Fibroblast of gingiva (primary cell): ENCODE measurements at regions not wholly inside any gene's neighbourhood (a gene's known extent, or its start where the extent isn't known, plus 50 kb on each side); places are given as distances from the start of the nearest gene placed in this dataset.
"Not testable (repeated sequence)": the region's sequence is repeated elsewhere in the genome, so short reads cannot be mapped to it uniquely, and the experiment has no call there.

Experiments used
- DNase-seq: peaks from one replicate; pipeline ENCODE4 v3.0.0-alpha.2; 2011; ENCODE audit warnings: low read depth

- DNase-seq = no peak
These were observed 264.9 kb downstream of the TSN start for GRCh38 chr2:122020377-122020776.

DNA sequence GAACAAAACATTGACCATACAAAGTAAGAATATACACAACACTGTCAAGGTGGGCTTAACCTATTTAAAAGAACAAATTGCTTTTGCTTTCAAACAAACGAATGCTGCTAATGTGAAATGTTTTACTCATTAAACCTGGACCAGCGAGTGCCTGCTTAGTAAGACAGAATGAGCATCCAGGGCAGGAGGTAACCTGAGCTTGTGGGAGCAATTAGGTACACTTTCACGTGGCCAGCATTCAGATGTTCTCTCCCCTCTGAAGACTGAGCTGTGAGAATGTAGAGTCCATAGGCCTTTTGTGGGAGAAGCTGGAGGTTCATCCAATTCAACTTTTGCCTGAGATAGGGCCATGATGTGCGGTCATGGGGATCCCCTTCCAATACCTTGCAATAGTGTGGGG lies 266.5 kb downstream of the TSN start:
- DNase-seq = no peak

- no peak for DNase-seq
These were observed 267.1 kb downstream of the TSN start for GRCh38 chr2:122022531-122022930.

- DNase-seq = no peak
These were observed 267.8 kb downstream of the TSN start for GRCh38 chr2:122023059-122023864.

DNA sequence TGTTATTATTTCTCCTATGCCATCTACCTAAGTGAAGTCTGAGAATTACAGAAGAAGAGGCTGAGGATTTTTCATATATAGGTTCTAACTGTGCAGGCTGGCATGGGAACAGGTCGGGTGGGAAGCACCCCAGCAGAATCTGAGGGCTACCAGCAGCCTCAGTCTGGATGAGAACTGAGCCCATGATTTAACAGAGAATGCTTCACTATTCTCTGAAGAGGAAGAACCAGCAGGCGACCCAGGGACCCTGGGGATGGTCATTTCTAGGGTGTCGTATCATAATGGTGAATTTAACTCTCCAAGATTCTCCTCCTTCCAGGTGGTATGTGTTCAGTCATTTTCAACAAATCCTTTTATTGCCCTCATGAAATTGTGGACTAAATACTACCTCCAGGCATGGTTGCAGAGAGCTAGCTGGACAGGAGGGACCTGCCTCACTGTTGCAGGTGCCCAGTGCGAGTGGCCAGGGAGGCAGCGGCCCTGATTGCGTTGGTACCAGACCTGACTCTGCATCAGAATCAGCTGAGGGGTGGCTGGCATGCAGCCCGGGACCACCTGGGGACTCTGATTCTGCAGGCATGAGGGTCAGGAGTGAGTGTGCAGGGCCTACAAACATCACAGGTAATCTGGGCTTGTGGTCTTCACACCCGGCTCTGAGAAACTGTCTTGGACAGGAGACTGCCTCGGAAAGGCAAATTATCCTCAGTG lies 272.2 kb downstream of the TSN start:
- no peak for DNase-seq

DNA sequence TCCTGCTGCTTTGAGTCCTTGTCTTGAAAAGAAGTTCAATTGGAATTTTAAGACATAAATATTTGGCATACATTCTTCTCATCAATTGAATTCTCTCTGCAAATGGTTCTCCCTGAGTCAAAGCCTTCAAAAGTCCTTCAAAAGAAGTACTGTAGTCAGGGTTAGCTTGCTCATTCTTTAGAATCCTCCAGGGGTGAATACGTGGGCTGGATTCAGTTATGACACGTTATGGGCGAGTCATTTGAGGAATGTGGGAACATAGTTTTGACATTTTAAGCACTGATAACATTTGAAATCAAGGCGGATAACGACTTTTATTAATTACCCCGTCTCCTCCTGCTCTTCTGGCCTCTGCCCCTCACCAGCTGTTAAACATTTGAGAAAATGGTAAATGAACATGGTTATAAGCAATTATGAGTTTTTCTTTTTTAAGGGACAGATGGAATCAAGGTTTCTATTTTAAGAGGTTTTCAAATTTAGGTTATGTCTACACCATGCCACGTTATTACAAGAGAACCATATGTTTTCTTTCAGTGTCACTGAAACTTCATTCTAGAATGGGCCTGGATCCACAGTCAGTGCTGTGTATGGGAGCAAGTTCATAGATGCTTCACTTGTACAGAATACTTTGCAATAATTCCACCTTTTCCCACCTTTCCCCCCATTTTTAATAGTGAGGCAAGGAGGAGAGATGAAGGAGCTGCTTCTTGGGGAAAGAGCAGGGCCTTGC lies 273.1 kb downstream of the TSN start:
- no peak for DNase-seq

DNA sequence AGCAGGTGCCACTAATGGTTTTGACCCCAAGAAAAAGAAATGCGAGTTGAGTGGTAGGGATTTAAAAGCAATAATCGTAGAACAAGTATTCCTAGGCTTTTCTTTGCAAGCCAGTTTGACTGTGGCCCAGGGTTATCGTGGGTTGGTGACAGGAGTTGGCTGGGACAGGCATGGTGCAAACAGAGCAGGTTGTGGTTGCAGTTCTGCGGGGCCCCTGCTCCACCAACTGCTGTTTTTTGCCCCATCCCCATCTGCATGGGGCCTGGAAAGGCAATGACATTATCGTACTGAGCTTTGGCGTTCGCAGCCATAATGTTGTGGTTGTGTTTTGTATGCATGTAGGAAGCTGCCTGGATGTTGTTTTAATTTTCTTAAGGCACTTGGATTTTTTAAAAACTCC lies 274.0 kb downstream of the TSN start:
- DNase-seq = no peak

DNA sequence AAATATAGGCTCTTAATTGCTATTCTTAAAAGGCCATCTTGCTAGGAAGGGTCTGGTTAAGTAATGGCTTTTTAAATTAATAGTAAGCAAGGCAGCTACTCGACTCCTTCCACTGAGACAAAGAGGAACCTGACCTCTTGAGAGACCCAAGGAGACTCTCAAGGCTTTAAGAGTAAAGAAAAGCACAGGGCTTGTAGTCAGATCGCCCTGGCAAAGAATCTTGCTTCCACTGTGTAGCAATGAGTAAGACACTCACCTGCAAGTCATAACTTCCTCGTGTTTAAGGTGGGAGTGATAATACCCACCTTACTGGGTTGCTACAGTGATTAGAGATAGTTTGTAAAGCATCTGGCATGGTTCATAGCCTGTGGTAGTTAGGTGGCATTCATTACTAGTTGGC lies 274.5 kb downstream of the TSN start:
- no peak for DNase-seq

- no peak for DNase-seq
These were observed 276.3 kb downstream of the TSN start for GRCh38 chr2:122031544-122032263.

GRCh38 chr2:122032264-122032645 lies 276.8 kb downstream of the TSN start:
- no peak for DNase-seq

GRCh38 chr2:122033778-122034177 lies 278.3 kb downstream of the TSN start:
- DNase-seq = no peak

- no peak for DNase-seq
These were observed 278.9 kb downstream of the TSN start for GRCh38 chr2:122034344-122034743.

DNA sequence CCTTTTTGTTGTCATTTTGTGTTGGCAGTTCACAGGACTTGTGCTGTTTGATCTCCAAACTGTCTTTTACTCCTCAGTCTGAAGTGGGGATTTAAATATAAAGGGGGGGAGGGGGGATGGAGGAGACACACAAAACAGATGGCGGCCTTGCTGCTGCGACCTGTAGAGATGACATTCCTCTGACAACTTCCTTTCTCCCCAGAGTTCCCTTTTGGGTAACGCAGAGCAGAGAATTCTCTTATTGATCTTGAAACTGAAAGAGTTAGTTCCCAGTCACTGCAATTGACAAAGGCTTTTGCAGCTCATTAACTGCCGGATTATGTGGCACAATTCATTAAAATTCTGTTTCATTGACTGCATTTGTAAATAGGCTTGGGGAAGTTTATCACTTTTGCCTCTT lies 279.3 kb downstream of the TSN start:
- DNase-seq = no peak

GRCh38 chr2:122038816-122039215 lies 283.4 kb downstream of the TSN start:
- not testable (repeated sequence) for DNase-seq

- no peak for DNase-seq
These were observed 286.0 kb downstream of the TSN start for GRCh38 chr2:122041455-122041854.

DNA sequence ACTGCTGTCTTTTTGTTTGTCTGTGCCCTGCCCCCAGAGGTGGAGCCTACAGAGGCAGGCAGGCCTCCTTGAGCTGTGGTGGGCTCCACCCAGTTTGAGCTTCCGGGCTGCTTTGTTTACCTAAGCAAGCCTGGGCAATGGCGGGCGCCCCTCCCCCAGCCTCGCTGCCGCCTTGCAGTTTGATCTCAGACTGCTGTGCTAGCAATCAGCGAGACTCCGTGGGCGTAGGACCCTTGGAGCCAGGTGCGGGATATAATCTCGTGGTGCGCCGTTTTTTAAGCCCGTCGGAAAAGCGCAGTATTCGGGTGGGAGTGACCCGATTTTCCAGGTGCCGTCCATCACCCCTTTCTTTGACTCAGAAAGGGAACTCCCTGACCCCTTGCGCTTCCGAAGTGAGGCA lies 296.2 kb downstream of the TSN start:
- DNase-seq = not testable (repeated sequence)

- no peak for DNase-seq
These were observed 300.1 kb downstream of the TSN start for GRCh38 chr2:122055521-122055931.

DNA sequence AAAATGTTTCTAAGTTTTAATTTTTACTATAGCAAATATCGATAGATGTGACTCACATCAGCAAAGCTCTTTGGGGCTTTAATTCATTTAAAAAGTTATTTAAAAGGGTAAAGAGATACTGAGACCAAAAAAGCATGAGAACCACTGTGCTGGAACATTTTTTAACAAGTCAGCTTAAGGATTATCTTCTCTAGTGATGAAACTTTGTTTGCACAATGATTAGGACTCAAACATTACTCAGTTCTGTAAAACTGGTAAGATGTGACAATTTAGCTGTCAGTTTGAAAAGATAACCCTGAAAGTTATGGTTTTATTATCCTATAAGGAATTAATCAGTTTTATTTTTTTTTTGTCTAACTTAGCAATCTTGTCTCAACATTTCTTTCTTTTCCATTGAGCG lies 301.4 kb downstream of the TSN start:
- DNase-seq = no peak

DNA sequence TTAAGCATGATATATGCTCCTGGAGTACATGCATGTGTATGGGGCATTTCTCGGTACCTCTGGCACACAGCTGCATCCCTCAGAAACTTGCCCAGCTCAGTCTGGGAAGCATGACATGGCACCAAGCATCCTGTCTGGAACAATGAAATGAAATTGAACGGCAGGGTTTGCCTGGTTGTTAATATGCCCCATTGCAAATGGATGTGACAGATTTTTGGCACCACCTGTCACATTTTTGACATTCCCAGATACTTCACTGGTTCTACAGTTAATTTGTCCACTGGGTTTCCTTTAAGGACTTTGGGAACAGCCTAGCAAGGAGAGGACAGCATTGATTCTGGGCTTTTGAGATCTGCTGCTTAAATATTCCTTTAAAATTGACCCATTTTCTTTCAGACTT lies 305.8 kb downstream of the TSN start:
- no peak for DNase-seq

GRCh38 chr2:122061831-122062230 lies 306.4 kb downstream of the TSN start:
- DNase-seq = no peak

DNA sequence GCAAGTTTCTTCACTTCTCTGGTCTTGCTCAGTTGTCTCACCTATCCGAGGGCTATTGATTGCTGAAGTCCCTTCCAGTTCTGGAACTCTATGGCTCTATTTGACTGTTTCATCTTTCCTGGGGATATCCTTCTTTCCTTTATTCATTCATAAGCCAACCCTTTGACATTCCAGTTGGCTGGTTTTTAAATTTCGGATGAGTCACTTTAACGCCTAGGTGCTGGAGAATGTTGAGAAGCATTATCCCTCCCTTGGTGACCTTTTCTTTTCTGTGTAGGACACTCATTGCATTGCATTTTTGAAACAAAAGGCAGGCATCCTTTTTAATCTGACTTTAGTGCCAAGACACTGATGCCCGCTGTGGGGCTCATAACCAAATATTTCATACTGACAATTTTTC lies 307.1 kb downstream of the TSN start:
- no peak for DNase-seq

- DNase-seq = no peak
These were observed 308.3 kb downstream of the TSN start for GRCh38 chr2:122063716-122064115.
